ENCODE measurements at regions not wholly inside any gene's neighbourhood (a gene's known extent, or its start where the extent isn't known, plus 50 kb on each side); places are given as distances from the start of the nearest gene placed in this dataset.

DNA sequence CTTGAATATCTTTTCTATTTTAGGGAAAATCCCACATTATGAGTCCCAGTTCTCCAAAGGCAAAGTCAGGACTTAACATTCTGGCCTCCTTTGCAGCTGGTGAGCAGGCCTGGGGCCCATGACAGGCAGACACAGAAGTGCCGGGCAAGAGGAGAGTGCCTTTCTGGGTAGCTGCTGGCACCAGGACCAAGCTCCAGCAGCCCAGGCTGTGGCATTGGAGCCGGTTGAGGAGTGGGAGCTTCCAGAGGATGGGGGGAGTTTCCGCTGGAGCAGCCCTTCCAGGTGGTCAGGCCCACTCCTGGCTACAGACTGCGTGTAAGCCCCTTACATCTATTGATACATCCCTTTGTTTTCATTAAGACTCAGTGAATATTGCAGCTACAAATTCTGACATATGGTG is 123.9 kb downstream of the URB2 start:
- Histone ChIP-seq H3K36me3 (ENCODE audit: insufficient read depth, low read length) (no peaks in the 10 kb centered on the region), H3K9me3 (ENCODE audit: low read length) (no peaks in the 10 kb centered on the region), H3K4me3 (ENCODE audit: low read length) (no peak overlapping the region), H3K4me2 (ENCODE audit: low read length) (no peak overlapping the region), H4K20me1 (ENCODE audit: insufficient read depth) (no peaks in the 10 kb centered on the region), H3K27ac (ENCODE audit: low read length) (no peak overlapping the region), H3K79me2 (replicated peaks; ENCODE audit: insufficient read depth, low read length) (no peaks in the 10 kb centered on the region), H2AFZ (ENCODE audit: low read depth, low read length) (no peak overlapping the region), H3F3A (ENCODE audit: insufficient read depth, low read length, poor library complexity, severe bottlenecking) (no peaks in the 10 kb centered on the region), H3K27me3 (ENCODE audit: insufficient read depth, low read depth, low read length) (no peaks in the 10 kb centered on the region), H3K9me2 (ENCODE audit: insufficient read depth, low read length) (no peaks in the 10 kb centered on the region), H3K9ac (ENCODE audit: low read length) (no peak overlapping the region)
- no peak for TF ChIP-seq EZH2 (IDR thresholded peaks at IDR 0.05; ENCODE audit: borderline replicate concordance, insufficient read depth, low read length, poor library complexity, severe bottlenecking)
- TF ChIP-seq POLR2AphosphoS5 (IDR thresholded peaks at IDR 0.05), result no peak
- no peak for TF ChIP-seq TAF1 (IDR thresholded peaks at IDR 0.05; ENCODE audit: low read depth)
- no peak for TF ChIP-seq EP300 (conservative IDR thresholded peaks at IDR 0.05; ENCODE audit: poor library complexity, severe bottlenecking)
- no peak for TF ChIP-seq SMC3 (conservative IDR thresholded peaks at IDR 0.05; ENCODE audit: poor library complexity)
- TF ChIP-seq, protein P1, sequence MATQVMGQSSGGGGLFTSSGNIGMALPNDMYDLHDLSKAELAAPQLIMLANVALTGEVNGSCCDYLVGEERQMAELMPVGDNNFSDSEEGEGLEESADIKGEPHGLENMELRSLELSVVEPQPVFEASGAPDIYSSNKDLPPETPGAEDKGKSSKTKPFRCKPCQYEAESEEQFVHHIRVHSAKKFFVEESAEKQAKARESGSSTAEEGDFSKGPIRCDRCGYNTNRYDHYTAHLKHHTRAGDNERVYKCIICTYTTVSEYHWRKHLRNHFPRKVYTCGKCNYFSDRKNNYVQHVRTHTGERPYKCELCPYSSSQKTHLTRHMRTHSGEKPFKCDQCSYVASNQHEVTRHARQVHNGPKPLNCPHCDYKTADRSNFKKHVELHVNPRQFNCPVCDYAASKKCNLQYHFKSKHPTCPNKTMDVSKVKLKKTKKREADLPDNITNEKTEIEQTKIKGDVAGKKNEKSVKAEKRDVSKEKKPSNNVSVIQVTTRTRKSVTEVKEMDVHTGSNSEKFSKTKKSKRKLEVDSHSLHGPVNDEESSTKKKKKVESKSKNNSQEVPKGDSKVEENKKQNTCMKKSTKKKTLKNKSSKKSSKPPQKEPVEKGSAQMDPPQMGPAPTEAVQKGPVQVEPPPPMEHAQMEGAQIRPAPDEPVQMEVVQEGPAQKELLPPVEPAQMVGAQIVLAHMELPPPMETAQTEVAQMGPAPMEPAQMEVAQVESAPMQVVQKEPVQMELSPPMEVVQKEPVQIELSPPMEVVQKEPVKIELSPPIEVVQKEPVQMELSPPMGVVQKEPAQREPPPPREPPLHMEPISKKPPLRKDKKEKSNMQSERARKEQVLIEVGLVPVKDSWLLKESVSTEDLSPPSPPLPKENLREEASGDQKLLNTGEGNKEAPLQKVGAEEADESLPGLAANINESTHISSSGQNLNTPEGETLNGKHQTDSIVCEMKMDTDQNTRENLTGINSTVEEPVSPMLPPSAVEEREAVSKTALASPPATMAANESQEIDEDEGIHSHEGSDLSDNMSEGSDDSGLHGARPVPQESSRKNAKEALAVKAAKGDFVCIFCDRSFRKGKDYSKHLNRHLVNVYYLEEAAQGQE (IDR thresholded peaks at IDR 0.05; ENCODE audit: borderline replicate concordance), result no peak
- TF ChIP-seq RAD21 (conservative IDR thresholded peaks at IDR 0.05), result no peak
- no peak for TF ChIP-seq CTCF (IDR thresholded peaks at IDR 0.05; ENCODE audit: poor library complexity, severe bottlenecking)
- TF ChIP-seq MXI1 (conservative IDR thresholded peaks at IDR 0.05; ENCODE audit: poor library complexity, severe bottlenecking), result no peak

GRCh38 chr1:229751610-229752009 is 125.6 kb downstream of the URB2 start:
- Histone ChIP-seq H4K20me1 (ENCODE audit: insufficient read depth) (no peaks in the 10 kb centered on the region), H3F3A (ENCODE audit: insufficient read depth, low read length, poor library complexity, severe bottlenecking) (no peaks in the 10 kb centered on the region), H3K9me2 (ENCODE audit: insufficient read depth, low read length) (no peaks in the 10 kb centered on the region), H3K27ac (ENCODE audit: low read length) (no peak overlapping the region), H3K27me3 (ENCODE audit: insufficient read depth, low read depth, low read length) (no peaks in the 10 kb centered on the region), H2AFZ (ENCODE audit: low read depth, low read length) (no peak overlapping the region), H3K36me3 (ENCODE audit: insufficient read depth, low read length) (no peaks in the 10 kb centered on the region), H3K9ac (ENCODE audit: low read length) (no peak overlapping the region), H3K79me2 (replicated peaks; ENCODE audit: insufficient read depth, low read length) (no peaks in the 10 kb centered on the region), H3K4me2 (ENCODE audit: low read length) (no peak overlapping the region), H3K9me3 (ENCODE audit: low read length) (no peaks in the 10 kb centered on the region), H3K4me3 (ENCODE audit: low read length) (no peak overlapping the region)
- TF ChIP-seq SMC3 (conservative IDR thresholded peaks at IDR 0.05; ENCODE audit: poor library complexity), result no peak
- TF ChIP-seq EP300 (conservative IDR thresholded peaks at IDR 0.05; ENCODE audit: poor library complexity, severe bottlenecking), result no peak
- no peak for TF ChIP-seq RAD21 (conservative IDR thresholded peaks at IDR 0.05)
- TF ChIP-seq MXI1 (conservative IDR thresholded peaks at IDR 0.05; ENCODE audit: poor library complexity, severe bottlenecking), result no peak
- TF ChIP-seq TAF1 (IDR thresholded peaks at IDR 0.05; ENCODE audit: low read depth), result no peak
